RWPE2 (cell line): ENCODE measurements at regions not wholly inside any gene's neighbourhood (a gene's known extent, or its start where the extent isn't known, plus 50 kb on each side); places are given as distances from the start of the nearest gene placed in this dataset.

ENCODE experiments used
- ATAC-seq: fragments of 200-7000 bp; cut with Tn5 transposase; 3 replicates; pipeline ENCODE4 v1.9.1; 2021; ENCODE audit warnings: low read depth
- DNase-seq: peaks from one replicate; pipeline ENCODE4 v3.0.0-alpha.2; 2020; ENCODE audit warnings: low spot score
- H3K27ac ChIP-seq: fragments of 450-650 bp; 2 replicates; pipeline ENCODE4 v1.5.1; 2017; ENCODE audit warnings: mild to moderate bottlenecking; ENCODE audit not compliant: poor library complexity, severe bottlenecking
- H3K27me3 ChIP-seq: fragments of 250-450 bp; sonication (Bioruptor Pico); 2 replicates; pipeline ENCODE4 v1.5.1; 2021; ENCODE audit warnings: mild to moderate bottlenecking, moderate library complexity; ENCODE audit not compliant: insufficient read depth, poor library complexity, severe bottlenecking
- H3K36me3 ChIP-seq: fragments of 250-450 bp; sonication (Bioruptor Pico); 2 replicates; pipeline ENCODE4 v1.5.1; 2020; ENCODE audit warnings: low read depth, mild to moderate bottlenecking, moderate library complexity
- H3K4me1 ChIP-seq: fragments of 250-450 bp; sonication (Bioruptor Pico); 2 replicates; pipeline ENCODE4 v1.5.1; 2021; ENCODE audit warnings: mild to moderate bottlenecking, moderate library complexity; ENCODE audit not compliant: insufficient read depth, poor library complexity, severe bottlenecking
- H3K4me3 ChIP-seq: fragments of 250-450 bp; sonication (Bioruptor Pico); 2 replicates; pipeline ENCODE4 v1.5.1; 2021; ENCODE audit warnings: mild to moderate bottlenecking, moderate library complexity; ENCODE audit not compliant: severe bottlenecking
- H3K9me3 ChIP-seq: fragments of 250-450 bp; sonication (Bioruptor Pico); 2 replicates; pipeline ENCODE4 v1.5.1; 2021; ENCODE audit warnings: mild to moderate bottlenecking, moderate library complexity; ENCODE audit not compliant: severe bottlenecking
- TF ChIP-seq, protein P1 (sequence below): fragments of 450-650 bp; IDR thresholded peaks from one replicate; pipeline ENCODE4 v1.5.1; 2017; ENCODE audit warnings: mild to moderate bottlenecking, moderate library complexity; ENCODE audit not compliant: poor library complexity, severe bottlenecking

DNA sequence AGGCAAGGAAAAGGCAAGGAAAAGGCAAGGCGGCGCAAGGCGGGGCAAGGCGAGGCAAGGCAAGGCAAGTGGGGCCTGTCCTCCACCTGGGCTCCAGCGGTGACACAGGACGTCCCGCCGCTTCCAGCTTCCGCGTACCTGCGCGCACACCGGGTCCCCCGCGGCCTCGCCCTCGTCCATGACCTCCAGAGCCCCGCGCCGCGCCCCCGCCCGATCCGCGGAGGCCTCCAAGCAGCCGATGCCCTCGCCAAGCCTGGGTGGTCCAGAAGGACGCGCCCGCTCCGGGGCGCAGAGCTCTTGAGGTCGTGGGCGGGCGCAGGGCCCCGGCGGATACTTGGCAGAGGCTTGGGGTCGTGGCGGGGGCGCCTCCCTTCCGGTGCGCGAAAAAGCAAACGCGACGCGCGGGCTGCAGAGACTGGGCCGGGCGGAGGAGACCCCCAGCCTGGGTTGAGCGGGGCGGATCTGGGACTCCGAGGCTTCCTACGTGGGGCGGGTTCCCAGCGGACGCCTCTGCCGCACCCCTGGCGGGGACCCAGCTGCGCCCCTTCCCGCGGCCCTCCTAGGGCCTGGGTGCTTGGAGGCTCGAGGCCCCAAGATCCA lies 60.8 kb upstream of the EIF5 start:
- Histone ChIP-seq H3K9me3 (peaks cover 4% of the 10 kb centered on the region), H3K4me3 (no peak overlapping the region), H3K4me1 (no peaks in the 10 kb centered on the region), H3K27ac (no peak overlapping the region), H3K36me3 (no peaks in the 10 kb centered on the region), H3K27me3 (peaks cover 33% of the 10 kb centered on the region)
- TF ChIP-seq, protein P1, sequence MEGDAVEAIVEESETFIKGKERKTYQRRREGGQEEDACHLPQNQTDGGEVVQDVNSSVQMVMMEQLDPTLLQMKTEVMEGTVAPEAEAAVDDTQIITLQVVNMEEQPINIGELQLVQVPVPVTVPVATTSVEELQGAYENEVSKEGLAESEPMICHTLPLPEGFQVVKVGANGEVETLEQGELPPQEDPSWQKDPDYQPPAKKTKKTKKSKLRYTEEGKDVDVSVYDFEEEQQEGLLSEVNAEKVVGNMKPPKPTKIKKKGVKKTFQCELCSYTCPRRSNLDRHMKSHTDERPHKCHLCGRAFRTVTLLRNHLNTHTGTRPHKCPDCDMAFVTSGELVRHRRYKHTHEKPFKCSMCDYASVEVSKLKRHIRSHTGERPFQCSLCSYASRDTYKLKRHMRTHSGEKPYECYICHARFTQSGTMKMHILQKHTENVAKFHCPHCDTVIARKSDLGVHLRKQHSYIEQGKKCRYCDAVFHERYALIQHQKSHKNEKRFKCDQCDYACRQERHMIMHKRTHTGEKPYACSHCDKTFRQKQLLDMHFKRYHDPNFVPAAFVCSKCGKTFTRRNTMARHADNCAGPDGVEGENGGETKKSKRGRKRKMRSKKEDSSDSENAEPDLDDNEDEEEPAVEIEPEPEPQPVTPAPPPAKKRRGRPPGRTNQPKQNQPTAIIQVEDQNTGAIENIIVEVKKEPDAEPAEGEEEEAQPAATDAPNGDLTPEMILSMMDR = no peak
- DNase-seq = no peak
- ATAC-seq = no peak

DNA sequence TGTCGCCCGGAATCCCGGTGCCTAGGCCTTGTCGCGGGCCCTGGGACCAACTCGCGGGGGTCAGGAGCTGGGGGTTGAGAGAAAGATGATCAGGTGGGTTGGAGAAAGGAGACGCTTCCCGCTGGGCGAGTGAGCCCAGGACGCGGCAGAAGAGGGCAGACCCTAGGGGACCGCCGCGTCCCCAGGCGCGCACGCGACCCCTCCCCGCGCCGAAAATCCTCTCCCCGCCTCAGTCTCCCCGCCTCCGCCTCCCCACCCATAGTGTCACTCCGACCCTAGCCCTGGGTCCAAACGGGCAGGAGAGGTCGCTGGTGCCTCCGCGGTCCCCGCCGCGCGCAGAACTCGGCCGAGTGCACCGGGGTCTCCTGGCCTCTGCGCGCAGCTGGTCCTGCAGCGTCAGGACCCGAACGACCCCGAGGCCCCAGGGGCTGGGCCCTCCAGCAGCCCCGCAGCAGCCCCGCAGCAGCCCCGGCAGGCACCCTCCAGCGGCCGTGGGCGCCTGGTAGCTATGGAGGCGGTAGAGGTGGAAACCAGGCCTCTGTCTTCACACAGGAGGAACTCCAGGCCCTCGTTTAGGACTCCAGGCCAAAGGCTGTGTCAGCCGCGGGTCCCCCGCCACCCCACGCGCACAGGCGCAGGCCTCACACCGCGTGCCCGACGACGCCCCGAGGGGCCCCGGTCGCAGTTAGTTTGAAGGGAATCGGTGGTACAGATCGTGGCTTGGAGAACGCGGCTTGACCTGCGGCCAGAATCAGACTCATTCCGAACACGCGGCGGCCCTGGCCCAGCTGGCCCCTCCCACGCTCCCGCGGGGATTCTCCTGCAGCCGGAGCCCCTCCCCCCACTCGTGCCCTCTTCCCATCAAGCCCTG lies 60.1 kb upstream of the EIF5 start:
- H3K4me1 ChIP-seq = no peaks in the 10 kb centered on the region
- DNase-seq (no peak), ATAC-seq (no peak; the same call in 2 of the 3 replicates)
- peaks cover 36% of the 10 kb centered on the region for H3K27me3 ChIP-seq
- no peak overlapping the region for H3K4me3 ChIP-seq
- H3K9me3 ChIP-seq = peaks cover 4% of the 10 kb centered on the region
- H3K27ac ChIP-seq = no peak overlapping the region
- TF ChIP-seq, protein P1 = no peak
- H3K36me3 ChIP-seq = no peaks in the 10 kb centered on the region

GRCh38 chr14:103275000-103275399 lies 59.0 kb upstream of the EIF5 start:
- Histone ChIP-seq H3K36me3 (no peaks in the 10 kb centered on the region), H3K27ac (no peak overlapping the region), H3K27me3 (peaks cover 41% of the 10 kb centered on the region), H3K4me1 (no peaks in the 10 kb centered on the region), H3K9me3 (peaks cover 4% of the 10 kb centered on the region), H3K4me3 (no peak overlapping the region)
- no peak for ATAC-seq
- TF ChIP-seq, protein P1 = no peak
- DNase-seq = no peak

DNA sequence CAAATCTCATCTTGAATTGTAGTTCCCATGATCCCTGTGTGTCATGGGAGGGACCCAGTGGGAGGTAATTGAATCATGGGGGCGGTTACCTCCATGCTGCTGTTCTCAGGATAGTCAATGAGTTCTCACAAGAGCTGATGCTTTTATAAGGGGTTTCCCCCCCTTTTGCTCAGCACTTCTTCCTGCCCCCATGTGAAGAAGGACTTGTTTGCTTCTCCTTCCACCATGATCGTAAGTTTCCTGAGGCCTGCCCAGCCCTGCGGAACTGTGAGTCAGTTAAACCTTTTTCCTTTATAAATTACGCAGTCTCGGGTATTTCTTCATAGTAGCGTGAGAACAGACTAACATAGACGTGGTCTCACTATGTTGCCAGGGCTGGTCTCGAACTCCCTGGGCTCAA lies 56.1 kb upstream of the EIF5 start:
- ATAC-seq (no peak), DNase-seq (no peak)
- no peak overlapping the region for H3K27ac ChIP-seq
- no peaks in the 10 kb centered on the region for H3K4me1 ChIP-seq
- H3K27me3 ChIP-seq = peaks cover 41% of the 10 kb centered on the region
- peaks cover 4% of the 10 kb centered on the region for H3K9me3 ChIP-seq
- H3K36me3 ChIP-seq = no peaks in the 10 kb centered on the region
- H3K4me3 ChIP-seq = no peak overlapping the region
- TF ChIP-seq, protein P1 = no peak
